Stimulated activated CD8-positive, alpha-beta memory T cell treated with anti-CD3 and anti-CD28 coated beads, Interleukin-15, amount 100 ng/mL, for 4 hours (primary cell): ENCODE measurements at regions not wholly inside any gene's neighbourhood (a gene's known extent, or its start where the extent isn't known, plus 50 kb on each side); places are given as distances from the start of the nearest gene placed in this dataset.

Experiments used
- DNase-seq, 2 donors: peaks; one replicate each; pipeline ENCODE4 v3.0.0-alpha.2; 2020; ENCODE audit warnings: low read depth in 2 of 2

GRCh38 chr4:13182133-13182532, 302.0 kb downstream of the RAB28 start:
- no peak for DNase-seq

DNA sequence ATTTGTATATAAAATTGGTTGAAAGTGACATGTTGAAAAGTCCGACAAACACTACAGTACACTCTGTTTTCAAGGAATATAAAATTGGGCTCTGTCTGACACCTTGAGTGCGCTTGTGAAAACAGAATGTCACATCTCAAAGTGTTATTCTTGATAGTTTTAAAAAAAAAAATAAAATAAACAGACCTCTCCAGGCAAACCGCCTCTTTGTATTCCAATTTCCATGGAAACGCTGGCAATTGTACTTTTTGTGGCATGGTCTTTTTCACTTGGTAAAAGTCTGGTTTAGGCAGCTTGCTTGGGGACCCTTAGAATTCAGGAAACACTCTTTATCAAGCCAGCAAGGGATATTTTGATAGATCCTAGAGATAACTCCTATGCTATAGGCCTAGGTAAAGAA, 302.5 kb downstream of the RAB28 start:
- DNase-seq = no peak

DNA sequence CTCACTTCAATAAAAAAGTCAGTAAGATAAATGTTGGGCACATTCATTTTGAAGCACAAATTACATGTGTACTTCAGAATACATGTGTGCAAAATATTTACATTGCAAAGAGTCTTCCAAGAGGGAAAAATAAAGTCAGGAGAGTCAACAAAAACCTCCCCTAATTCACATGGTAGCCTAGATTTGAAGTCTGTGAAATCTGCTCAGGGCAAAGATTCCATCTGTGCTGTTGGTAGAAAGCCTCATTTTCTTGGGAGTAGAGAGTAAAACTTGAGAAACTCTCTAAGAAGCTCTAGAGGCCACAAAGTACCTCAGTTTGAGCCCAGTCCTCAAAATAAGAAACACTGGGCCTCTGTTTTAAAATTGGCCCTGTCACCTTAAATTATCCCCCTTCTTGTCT, 303.4 kb downstream of the RAB28 start:
- DNase-seq = no peak

DNA sequence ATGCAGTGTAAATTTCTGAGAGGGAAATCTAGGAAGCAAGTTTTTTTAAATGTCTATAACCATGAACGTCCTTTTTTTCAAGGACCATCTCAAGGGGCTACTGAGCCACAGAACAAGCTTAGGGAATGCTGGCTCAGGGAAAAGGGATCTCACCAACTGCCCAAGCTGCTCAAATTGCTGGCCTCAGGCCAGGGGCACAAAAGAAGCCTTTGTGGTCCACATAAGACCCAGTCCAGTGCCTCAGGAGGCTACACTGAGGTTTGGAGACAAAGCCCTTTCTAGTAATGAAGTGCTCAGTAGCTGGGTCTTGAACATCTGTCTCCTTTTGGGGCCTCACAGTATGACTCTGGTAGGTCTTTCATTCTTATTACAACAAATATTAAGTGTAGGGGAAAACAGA, 305.5 kb downstream of the RAB28 start:
- DNase-seq = no peak

DNA sequence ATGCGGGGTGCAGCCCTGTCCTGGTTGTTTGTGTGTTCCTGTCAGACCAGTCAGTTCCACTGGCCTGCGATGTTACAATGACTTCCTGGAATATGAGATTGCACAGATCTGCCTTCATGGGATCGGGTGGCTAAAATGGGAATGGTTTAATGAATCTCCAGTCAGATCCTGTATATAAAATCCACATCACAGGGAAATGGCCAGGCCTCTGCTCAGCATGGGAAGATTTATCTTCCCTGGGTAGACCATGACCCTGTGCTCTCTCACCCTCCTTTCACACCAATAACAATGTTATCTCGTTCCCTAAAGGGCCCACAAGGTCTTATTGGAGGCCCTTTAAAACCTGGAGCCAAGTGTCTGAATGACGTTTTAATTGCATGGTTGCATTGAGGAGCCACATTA, 307.4 kb downstream of the RAB28 start:
- no peak for DNase-seq

- no peak for DNase-seq
Observed at GRCh38 chr4:13174926-13175325, 309.2 kb downstream of the RAB28 start.

DNA sequence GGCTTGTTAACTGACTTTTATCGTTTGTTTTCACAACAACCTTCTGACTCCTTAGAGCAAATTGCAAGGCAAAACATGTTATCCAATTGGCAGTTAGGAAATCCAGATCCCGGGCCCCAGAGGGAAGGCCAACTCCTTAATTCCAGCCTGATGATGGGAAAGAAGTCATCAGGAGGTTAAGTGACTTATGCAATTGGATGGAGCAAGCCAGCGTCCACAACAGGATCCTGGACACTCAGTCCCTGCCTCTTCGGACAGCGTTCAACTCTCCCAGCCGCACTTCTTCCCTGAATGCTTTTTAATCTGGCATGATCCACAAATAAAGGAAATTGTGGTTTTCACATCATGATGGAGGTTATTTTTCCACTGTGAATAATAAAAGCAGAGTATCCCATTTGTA, 310.1 kb downstream of the RAB28 start:
- DNase-seq = no peak

- DNase-seq = no peak
Observed at GRCh38 chr4:13171292-13172057, 312.7 kb downstream of the RAB28 start.

- DNase-seq = no peak
Observed at GRCh38 chr4:13169731-13170525, 314.2 kb downstream of the RAB28 start.

- no peak for DNase-seq
Observed at GRCh38 chr4:13168326-13168725, 315.8 kb downstream of the RAB28 start.

DNA sequence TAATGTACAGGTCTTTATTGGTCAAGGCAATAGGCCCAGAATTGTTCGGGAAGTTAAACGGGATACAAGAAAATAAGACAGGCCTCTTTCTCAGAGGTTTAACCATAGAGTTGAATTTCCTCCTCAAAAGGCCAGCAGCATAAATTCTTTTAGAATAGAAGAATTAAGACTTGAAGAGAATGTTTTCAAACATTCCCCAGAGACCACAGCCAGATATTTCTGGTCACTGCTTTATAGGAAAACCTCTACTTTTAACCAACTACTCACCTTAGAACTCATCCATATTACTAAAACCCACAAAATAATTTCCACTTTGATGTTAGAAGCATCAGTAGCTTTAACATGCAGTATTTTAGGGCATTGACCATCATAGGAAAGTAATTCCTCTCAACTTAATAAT, 317.9 kb downstream of the RAB28 start:
- DNase-seq = no peak

- no peak for DNase-seq
Observed at GRCh38 chr4:13164783-13165331, 319.3 kb downstream of the RAB28 start.

GRCh38 chr4:13162886-13163285, 321.3 kb downstream of the RAB28 start:
- DNase-seq = no peak

DNA sequence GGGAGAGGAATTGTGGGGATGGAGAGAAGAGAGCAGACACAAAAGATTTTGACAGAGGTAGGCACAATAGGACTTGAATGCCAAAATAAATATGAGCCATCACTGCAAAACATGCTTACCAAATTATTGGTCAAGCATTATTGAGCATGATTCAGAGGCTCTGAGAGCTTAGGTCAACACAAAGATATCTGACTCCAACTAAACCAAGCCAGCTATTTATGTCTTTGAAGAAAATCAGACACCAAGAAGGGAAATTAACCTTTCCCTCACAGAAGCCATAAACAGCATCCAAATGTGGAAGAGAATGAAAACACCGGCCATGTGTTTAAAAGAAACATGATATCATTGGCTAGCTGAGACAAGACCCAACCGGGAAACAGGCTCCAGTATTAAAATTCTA, 323.2 kb downstream of the RAB28 start:
- no peak for DNase-seq

DNA sequence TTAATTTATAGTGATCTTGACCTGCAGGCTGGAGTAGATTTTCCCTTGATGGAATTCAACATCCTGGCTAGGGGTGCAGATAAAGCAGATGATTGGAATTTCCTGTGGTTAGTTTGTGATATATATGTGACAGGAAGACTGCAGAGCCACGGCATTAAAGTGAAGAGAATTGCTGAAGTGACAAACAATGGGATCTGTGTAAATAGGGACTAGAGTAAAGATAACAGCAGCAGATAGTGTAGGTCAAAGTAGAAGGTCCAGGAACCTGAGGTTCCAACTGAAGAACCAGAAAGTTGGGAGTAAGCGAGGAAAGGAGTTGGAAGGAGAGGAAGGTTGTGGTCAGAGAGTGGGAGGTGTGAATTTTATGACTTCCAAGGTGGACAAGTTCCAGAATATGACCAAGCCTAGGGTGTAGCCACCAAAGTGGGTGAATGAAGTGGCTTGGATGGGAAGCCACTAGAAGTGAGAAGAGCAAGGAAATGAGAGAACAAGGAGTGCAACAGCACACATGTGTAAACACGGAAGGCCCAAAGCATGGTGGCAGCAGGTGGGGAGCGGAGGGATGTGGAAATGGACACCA, 325.0 kb downstream of the RAB28 start:
- no peak for DNase-seq

DNA sequence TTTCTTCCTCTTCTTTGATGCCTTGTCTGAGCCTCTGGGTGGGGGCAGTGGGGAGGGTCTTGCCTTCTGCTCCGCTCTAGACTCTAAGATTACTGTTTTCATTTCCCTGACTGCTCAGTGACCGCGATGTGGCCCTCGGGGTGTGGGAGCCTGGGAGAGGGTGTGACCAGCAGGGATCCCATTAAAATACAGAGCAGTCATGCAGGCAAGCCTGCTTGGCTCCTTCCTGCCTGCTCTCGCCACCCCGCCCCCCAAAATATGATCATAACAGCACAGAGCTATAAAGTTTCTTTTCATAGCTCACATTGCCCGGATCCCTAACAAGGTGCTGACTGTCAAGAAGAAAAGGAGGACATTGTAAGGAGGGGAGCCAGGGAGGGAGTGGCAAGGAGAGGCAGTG, 332.9 kb downstream of the RAB28 start:
- no peak for DNase-seq

GRCh38 chr4:13143222-13144070, 340.7 kb downstream of the RAB28 start:
- DNase-seq = no peak

- no peak for DNase-seq
Observed at GRCh38 chr4:13142726-13143125, 341.4 kb downstream of the RAB28 start.

DNA sequence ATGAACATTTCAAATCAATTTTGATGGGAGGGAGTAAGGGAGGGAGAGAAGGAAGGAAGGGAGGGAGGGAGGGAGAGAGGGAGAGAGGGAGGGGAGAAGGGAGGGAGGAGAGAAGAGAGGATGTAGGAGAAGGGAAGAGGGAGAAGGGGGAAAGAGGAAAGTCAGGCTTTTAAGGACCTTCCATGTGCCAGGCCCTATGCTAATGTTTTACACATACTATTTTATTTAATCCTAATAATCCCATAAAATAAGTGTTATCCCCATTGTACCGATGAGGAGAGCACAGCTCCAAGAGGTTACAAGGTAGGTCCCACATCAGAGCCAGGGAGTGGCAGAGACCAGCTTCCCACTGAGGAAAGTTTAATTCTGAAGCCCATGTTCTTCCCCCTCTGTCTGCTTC, 341.9 kb downstream of the RAB28 start:
- no peak for DNase-seq

DNA sequence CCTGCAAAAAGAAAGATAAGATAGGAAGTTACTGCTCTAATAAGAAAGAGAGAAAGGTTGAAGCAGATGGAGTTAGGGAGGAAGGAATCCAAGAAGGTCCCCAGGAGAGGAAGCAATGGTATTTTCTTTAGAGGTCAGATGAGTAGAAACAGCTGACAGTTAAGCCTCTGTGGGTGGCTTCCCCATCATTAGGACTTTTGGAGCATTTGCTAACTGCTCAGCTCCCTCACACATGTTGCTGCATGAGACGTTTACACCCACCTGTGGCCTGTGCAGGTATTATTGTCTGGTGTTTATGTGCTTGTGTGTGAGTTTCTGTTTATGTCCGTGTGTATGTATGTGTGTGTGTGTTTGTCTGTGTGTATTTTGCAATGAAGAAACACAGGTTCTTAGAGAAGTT, 346.8 kb downstream of the RAB28 start:
- DNase-seq = no peak

DNA sequence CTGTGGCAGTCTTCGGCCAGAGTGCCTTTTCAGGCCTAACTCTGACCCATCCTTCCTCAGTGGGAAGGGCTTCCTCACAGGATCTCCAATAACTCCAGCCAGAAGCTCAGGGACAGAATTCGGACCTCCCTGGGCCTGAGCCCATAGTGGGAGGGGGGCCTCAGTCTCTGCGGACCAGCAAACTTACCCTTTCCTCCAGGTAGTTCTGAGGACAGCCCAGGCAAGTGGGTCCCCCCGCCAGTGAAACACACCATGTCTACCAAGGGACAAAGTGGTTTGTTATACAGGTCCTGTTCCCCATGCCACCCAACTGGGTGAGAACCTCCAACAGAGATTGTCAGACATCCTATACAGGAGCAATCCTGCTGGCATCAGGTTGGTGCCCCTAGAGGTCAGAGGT, 350.4 kb downstream of the RAB28 start:
- no peak for DNase-seq

DNA sequence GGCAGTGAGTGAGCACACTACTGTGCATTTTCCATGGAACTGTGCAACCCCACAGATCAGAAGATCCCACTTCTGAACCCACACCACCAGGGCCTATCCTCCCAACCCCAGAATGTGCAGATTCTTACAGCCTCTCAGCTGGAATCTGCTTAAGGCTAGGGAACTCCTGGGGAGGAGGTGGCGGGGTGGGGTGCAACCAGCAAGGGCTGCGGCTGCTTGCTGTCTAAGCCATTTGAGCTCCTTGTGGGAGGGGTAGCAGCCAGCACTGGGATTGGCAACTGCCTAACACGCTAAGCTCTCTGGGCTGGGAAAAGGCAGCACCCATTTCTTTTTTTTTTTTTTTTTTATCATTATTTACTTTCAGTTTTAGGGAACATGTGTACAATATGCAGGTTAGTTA, 353.3 kb downstream of the RAB28 start:
- no peak for DNase-seq
